NCI-H2107 treated with DMSO at 0.1 percent for 48 hours (cell line): ENCODE measurements at regions not wholly inside any gene's neighbourhood (a gene's known extent, or its start where the extent isn't known, plus 50 kb on each side); places are given as distances from the start of the nearest gene placed in this dataset.
"Not testable (repeated sequence)": the region's sequence is repeated elsewhere in the genome, so short reads cannot be mapped to it uniquely, and the experiment has no call there.

ENCODE experiments used
- DNase-seq: peaks from one replicate; lab custom pipeline; 2025; ENCODE audit not compliant: unreplicated experiment; lab: John Stamatoyannopoulos, UW

DNA sequence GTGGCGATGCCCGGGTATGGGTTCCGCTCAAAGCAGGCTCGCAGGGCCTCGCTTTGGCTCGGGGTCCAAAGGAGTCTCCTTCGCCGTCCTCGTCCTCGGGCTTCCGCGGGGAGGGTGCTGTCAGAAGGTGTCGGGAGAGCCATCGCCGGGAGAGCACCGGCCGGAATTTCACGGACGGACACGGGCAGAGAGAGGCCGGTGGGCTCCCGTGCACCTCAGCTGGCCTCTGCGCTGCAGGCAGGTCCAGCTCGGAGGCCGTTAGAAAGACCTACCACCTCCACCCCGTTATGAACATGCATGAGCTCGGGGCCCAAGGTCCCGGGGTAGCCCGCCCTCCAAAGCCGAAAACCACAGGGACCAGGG lies 1846.0 kb upstream of the DEFB115 start:
- DNase-seq = not testable (repeated sequence)

- DNase-seq = no peak
Measured at GRCh38 chr20:29419378-29419777, 1838.1 kb upstream of the DEFB115 start.

DNA sequence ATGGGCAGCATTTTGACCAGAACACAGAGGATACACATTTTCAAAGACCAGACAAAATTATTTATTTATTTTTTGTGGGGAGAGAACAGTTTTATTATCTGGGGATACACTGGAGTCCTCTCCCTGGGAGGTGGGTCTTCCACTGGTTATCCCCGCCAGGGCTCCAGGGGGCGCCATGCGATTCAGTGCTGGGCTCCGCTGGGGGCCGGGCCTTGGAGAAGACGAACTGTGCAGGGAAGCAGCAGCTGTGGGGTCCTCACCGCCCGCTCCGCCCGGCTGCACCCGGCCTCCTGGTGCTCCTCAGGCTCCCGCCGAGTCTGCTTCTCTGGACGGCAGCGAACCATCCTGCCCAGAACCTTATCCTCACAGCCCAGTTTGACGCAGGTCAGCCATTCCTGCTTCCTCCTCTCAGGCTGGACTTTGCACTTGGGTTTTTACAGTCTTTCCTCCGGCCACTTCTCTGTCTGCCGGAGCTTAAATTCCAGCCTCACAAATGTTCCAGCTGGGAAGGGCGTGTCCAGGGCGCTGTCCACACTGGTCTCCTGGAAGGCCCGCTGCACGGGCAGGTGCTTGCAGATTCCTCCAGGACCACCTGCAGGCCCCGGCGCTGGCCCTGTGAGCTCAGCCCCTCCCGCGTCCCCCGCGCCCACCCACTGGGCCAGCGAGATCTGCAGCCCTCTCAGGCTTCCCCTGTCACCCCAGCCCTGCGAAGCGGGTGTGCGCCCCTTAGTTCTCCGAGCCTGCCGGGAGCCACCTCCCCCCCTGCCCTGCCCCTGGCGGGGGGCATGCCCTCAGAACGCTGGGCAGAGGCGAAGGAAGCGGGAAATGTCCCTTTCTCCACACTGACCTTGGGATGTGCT lies 1830.0 kb upstream of the DEFB115 start:
- DNase-seq = no peak

- no peak for DNase-seq
Measured at GRCh38 chr20:29430531-29430930, 1826.9 kb upstream of the DEFB115 start.

- not testable (repeated sequence) for DNase-seq
Measured at GRCh38 chr20:29440721-29441120, 1816.7 kb upstream of the DEFB115 start.

- DNase-seq = peak; percentile 17
Measured at GRCh38 chr20:29443206-29443781, 1814.2 kb upstream of the DEFB115 start.

DNA sequence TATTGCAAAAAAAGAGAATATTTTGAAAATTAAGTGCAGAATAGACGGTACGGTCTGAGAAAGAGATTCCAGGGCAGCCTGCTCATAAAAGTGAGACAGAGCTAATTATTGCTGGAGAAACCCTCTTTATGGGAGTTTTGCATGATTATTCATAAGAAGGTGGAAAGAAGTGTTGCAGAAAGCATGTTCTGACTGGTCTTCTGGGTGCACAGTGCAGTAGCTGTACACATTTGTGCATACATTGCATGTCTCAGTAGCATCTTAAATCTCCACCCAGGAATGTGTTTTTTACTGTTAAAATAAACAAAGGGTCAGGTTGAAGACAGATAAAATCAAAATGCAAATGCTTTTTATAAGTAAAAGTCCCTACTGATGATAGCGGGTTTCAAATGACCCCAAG lies 1813.6 kb upstream of the DEFB115 start:
- DNase-seq = no peak

DNA sequence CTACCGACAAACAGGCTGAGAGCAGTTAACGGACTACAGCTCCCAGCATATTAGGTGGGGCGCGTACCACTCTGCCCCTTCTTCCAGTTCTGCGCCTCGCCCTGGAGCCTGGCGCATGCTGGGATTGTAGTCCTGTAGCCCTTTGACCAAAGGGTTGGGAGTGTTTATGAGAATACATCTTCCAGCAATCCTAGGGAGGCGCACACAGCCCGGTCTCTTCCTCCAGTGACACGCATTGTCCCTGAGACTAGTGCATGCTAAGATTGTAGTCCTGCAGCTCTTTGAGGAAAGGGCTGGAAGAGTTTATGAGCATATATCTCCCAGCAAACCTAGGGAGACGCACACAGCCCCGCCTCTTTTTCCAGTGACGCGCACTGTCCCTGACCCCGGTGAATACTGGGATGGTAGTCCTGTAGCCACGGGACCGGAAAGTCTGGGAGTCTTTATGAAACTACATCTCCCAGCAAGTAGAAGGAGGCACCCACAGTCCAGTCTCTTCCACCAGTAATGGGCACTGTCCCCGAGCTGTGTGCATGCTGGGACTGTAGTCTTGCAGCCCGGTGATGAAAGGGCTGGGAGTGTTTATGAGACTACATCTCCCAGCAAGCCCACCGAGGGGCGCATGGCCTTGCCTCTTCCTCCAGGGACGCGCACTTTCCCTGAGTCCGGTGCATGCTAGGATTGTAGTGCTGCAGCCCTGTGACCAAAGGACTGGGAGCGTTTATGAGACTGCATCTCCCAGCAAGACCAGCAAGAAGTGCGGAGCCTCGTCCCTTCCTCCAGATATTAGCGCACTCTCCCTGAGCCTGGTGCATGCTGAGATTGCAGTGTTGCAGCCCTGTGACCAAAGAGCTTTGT lies 1812.2 kb upstream of the DEFB115 start:
- peak; percentile 14 for DNase-seq

GRCh38 chr20:29447517-29448484 lies 1809.7 kb upstream of the DEFB115 start:
- not testable (repeated sequence) for DNase-seq

- no peak for DNase-seq
Measured at GRCh38 chr20:29448806-29449470, 1808.5 kb upstream of the DEFB115 start.

DNA sequence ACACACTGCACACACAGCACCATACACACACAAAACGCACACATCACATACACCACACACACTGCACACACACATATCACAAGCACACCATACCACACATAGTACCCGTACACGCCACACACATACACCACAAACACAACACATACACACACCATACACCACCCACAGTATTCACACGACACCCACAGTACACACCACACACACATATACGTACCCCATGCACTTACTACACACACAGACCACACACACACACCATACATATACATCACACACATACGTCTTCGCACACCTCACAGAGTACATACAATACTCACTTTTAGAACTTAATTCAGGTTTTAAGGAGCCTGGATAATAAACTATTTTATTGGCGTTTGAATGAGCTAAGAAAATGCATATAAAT lies 1805.3 kb upstream of the DEFB115 start:
- no peak for DNase-seq

GRCh38 chr20:29456987-29457693 lies 1800.3 kb upstream of the DEFB115 start:
- not testable (repeated sequence) for DNase-seq

- no peak for DNase-seq
Measured at GRCh38 chr20:29472606-29473005, 1784.9 kb upstream of the DEFB115 start.

DNA sequence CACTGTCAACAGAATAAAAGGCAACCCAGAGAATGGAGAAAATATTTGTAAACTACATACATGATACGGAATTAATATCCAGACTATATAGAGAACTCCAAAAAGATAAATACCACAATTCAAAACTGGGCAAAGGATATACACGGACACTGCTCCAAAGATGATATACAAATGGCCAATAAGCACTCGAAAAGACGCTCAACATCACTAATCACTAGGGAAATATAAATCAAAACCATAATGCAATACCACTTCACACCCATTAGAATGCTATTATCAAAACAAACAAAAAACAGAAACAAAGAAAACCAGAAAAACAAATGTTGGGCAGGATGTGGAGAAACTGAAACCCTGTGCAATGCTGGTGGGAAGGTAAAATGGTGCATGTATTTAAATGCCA lies 1764.6 kb upstream of the DEFB115 start:
- DNase-seq = not testable (repeated sequence)

GRCh38 chr20:29496767-29497166 lies 1760.7 kb upstream of the DEFB115 start:
- not testable (repeated sequence) for DNase-seq

DNA sequence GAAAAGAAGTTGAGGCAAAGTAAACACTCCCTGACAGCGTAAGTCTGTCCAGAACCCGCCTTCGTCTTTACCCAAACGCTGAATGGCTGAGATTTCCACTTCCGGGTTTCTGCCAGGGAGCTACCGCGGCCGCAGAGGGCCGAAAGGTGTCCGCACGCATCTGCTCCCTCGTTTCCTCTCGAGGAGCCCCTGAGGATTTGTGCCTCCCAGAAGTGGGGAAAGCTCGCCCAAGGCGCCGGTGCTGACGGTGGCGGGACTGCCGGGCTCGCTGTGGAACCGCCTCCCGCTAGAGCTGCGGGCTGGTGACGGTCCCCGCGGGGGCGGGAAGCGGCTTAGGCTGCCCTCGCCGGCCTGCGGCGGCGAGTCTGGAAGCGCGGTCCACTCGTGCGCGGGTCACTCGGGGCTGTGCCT lies 1760.2 kb upstream of the DEFB115 start:
- DNase-seq = no peak

GRCh38 chr20:29497684-29498083 lies 1759.8 kb upstream of the DEFB115 start:
- not testable (repeated sequence) for DNase-seq

- DNase-seq = not testable (repeated sequence)
Measured at GRCh38 chr20:29500738-29501137, 1756.7 kb upstream of the DEFB115 start.

DNA sequence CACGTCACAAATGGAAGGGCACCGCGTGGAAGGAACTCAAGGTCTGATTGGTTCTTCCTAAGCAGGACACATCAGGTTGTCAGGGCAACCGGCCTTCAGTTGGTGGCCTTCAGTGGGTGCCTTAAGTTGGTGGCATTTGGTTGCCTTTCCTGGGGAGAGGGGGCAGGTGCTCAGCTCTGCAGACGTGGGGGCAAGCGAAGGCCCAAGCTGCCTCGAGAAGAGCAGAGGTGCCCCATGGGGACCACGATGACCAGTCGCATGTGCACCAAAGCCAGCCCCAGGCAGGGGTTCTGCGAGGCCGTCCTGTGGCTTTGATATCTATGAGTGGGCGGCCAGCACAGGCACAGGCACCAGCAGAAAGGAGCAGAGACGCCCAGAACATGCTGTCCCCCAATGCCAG lies 1742.8 kb upstream of the DEFB115 start:
- DNase-seq = not testable (repeated sequence)
